Neural crest cell (in vitro differentiated cells): ENCODE measurements at regions not wholly inside any gene's neighbourhood (a gene's known extent, or its start where the extent isn't known, plus 50 kb on each side); places are given as distances from the start of the nearest gene placed in this dataset.

ENCODE experiments used
- DNase-seq: peaks from one replicate; pipeline ENCODE4 v3.0.0; 2021; ENCODE audit warnings: low read depth, mixed read lengths, low spot score
- H3K27ac Mint-ChIP-seq: one replicate; pipeline ENCODE4 v1.8.0; 2021; ENCODE audit warnings: mild to moderate bottlenecking, mixed read lengths; ENCODE audit not compliant: unreplicated experiment
- H3K27me3 Mint-ChIP-seq: 2 replicates; pipeline ENCODE4 v1.8.0; 2021; ENCODE audit warnings: low read depth, mild to moderate bottlenecking, mixed read lengths
- H3K36me3 Mint-ChIP-seq: 2 replicates; pipeline ENCODE4 v1.8.0; 2021; ENCODE audit warnings: low read depth, mild to moderate bottlenecking, mixed read lengths
- H3K4me1 Mint-ChIP-seq: 2 replicates; pipeline ENCODE4 v1.8.0; 2021; ENCODE audit warnings: mixed read lengths
- H3K4me3 Mint-ChIP-seq: one replicate; pipeline ENCODE4 v1.8.0; 2021; ENCODE audit warnings: mild to moderate bottlenecking, mixed read lengths
- H3K9me3 Mint-ChIP-seq: 2 replicates; pipeline ENCODE4 v1.8.0; 2021; ENCODE audit warnings: mixed read lengths
- TF ChIP-seq, protein P1 (sequence below): fragments of 200-600 bp; sonication (generic); conservative IDR thresholded peaks from 2 replicates; pipeline ENCODE4 v1.5.0; 2021; ENCODE audit warnings: antibody characterized with exemption, mild to moderate bottlenecking

- TF ChIP-seq, protein P1, sequence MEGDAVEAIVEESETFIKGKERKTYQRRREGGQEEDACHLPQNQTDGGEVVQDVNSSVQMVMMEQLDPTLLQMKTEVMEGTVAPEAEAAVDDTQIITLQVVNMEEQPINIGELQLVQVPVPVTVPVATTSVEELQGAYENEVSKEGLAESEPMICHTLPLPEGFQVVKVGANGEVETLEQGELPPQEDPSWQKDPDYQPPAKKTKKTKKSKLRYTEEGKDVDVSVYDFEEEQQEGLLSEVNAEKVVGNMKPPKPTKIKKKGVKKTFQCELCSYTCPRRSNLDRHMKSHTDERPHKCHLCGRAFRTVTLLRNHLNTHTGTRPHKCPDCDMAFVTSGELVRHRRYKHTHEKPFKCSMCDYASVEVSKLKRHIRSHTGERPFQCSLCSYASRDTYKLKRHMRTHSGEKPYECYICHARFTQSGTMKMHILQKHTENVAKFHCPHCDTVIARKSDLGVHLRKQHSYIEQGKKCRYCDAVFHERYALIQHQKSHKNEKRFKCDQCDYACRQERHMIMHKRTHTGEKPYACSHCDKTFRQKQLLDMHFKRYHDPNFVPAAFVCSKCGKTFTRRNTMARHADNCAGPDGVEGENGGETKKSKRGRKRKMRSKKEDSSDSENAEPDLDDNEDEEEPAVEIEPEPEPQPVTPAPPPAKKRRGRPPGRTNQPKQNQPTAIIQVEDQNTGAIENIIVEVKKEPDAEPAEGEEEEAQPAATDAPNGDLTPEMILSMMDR, result no peak
- no peak for DNase-seq
- Mint-ChIP-seq H3K9me3 (no peaks in the 10 kb centered on the region), H3K4me1 (peaks cover 63% of the 10 kb centered on the region), H3K27ac (peak overlapping the region; percentile 82), H3K36me3 (no peaks in the 10 kb centered on the region), H3K27me3 (no peaks in the 10 kb centered on the region), H3K4me3 (peak overlapping the region; percentile 13)
Observed at GRCh38 chr5:123873846-123874245, 361.9 kb downstream of the CSNK1G3 start.

- Mint-ChIP-seq H3K4me3 (no peak overlapping the region), H3K36me3 (no peaks in the 10 kb centered on the region), H3K27me3 (no peaks in the 10 kb centered on the region), H3K9me3 (peaks cover 6% of the 10 kb centered on the region), H3K27ac (peak overlapping the region; percentile 32), H3K4me1 (peaks cover 63% of the 10 kb centered on the region)
- no peak for DNase-seq
- TF ChIP-seq, protein P1, result no peak
Observed at GRCh38 chr5:123871373-123871772, 359.4 kb downstream of the CSNK1G3 start.

DNA sequence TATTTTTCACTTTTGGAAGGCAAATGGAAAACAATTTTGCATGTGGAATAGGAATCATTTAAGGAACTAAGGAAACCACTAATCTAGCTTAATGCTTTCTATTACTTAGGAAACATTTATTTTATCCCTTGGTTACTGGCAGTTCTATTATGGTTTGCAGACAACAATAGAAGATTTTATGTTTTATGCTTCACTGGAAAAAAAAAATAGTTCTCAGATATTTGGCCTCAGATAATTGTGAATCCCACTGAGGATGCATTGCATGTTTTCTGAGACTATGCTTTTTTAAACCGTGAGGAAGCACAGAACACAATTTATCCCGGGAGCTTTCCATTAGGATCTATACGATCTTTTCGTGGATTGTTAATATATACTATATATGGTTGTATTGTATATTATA, 356.9 kb downstream of the CSNK1G3 start:
- DNase-seq, result no peak
- Mint-ChIP-seq H3K27me3 (no peaks in the 10 kb centered on the region), H3K4me3 (no peak overlapping the region), H3K4me1 (peaks cover 38% of the 10 kb centered on the region), H3K27ac (no peak overlapping the region), H3K36me3 (no peaks in the 10 kb centered on the region), H3K9me3 (peaks cover 6% of the 10 kb centered on the region)
- TF ChIP-seq, protein P1, result no peak

- Mint-ChIP-seq H3K9me3 (peaks cover 6% of the 10 kb centered on the region), H3K4me1 (peaks cover 32% of the 10 kb centered on the region), H3K36me3 (no peaks in the 10 kb centered on the region), H3K27me3 (no peaks in the 10 kb centered on the region), H3K27ac (no peak overlapping the region), H3K4me3 (no peak overlapping the region)
- no peak for DNase-seq
- TF ChIP-seq, protein P1, result no peak
Observed at GRCh38 chr5:123868267-123868666, 356.3 kb downstream of the CSNK1G3 start.

DNA sequence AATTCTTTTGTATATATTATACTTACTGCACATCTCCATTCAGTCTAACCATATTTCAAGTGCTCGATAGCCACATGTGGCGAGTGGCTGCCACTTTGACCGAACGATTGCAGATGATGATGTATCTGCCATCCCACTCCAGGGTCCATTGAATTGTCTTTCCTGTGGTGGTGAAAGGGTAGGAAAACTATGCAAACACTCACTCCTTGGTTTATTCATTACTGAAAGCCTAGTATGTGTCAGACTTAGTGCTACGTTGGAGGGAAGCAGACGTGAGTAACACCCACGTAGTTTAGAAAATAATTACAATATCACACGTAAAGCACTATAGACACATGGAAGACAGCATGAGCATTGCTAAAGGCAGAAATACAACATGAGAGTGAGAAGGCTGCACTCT, 353.7 kb downstream of the CSNK1G3 start:
- DNase-seq, result no peak
- Mint-ChIP-seq H3K27ac (no peak overlapping the region), H3K27me3 (no peaks in the 10 kb centered on the region), H3K36me3 (no peaks in the 10 kb centered on the region), H3K4me1 (peaks cover 12% of the 10 kb centered on the region), H3K4me3 (no peak overlapping the region), H3K9me3 (peaks cover 6% of the 10 kb centered on the region)
- TF ChIP-seq, protein P1, result no peak

- no peak for DNase-seq
- Mint-ChIP-seq H3K4me3 (no peak overlapping the region), H3K27ac (no peak overlapping the region), H3K9me3 (peaks cover 9% of the 10 kb centered on the region), H3K27me3 (no peaks in the 10 kb centered on the region), H3K36me3 (no peaks in the 10 kb centered on the region), H3K4me1 (peaks cover 7% of the 10 kb centered on the region)
- TF ChIP-seq, protein P1, result no peak
Observed at GRCh38 chr5:123864578-123864977, 352.6 kb downstream of the CSNK1G3 start.
